GM18505 (cell line): ENCODE measurements at regions not wholly inside any gene's neighbourhood (a gene's known extent, or its start where the extent isn't known, plus 50 kb on each side); places are given as distances from the start of the nearest gene placed in this dataset.

Source experiments
- ATAC-seq: cut with Tn5 transposase; IDR thresholded peaks from one replicate; pipeline ENCODE4 v1.9.1; 2021; ENCODE audit not compliant: unreplicated experiment
- POLR2A ChIP-seq: IDR thresholded peaks from 4 replicates; pipeline ENCODE4 v1.6.1; 2011; ENCODE audit warnings: borderline replicate concordance; ENCODE audit not compliant: insufficient read depth, insufficient read length; ENCODE audit errors: extremely low read depth

DNA sequence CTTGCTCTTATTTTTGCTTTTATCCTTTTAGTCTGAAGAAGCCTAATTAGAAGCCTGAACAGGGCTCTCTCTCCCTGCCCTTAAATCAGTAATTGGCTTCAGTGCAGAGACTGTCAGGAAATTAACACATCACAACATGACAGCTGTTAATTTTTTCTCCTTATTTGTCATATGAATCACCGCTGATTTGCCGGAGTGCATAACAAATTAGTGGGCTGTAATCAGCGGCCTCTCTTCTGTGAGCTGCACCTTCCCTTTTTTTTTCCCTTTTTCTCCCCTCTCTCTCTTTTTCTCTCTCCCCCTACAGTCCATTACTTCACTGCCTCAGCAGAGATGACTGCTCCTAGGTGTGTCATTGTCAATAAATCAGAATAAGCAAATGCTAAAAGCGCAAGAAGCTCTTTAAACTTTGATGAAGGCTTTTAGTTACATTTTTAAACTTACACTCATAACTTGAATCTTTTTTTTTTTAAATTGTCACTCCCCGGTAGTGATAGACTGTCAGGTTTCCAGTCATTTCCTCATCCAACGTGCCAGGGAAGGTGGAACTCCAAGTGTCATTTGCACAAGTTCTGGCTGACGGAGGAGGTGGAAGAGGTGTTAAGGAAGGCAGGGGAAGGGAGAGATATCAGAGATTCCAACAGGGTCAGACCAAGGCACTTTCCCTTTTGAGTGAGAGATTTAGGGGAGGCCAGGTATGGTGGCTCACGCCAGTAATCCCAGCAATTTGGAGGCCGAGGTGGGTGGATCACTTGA is 197.1 kb upstream of the TSHZ3 start:
- ATAC-seq = no peak

DNA sequence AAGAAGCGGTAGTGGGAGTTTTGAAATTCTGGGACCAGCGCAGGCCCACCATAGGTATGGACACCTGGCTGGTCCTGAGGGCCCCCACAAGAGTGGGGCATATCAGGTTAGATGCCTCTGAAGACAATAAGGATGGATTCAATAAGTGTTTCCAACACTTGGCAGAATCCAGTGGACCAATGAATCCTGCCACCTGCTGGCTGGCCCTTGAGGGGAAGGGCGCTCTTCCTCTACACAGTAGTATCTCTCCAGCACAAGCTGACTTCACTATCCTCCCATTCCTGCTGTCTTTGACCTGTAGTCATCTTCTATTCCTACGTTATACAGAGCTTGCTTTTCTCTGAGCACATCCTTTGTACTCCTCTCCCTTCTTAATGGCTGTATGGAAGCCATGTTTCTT is 199.7 kb upstream of the TSHZ3 start:
- no peak for ATAC-seq
- TF ChIP-seq POLR2A = no peak

More for the DNA sequence above, 197.1 kb upstream of the TSHZ3 start:
- TF ChIP-seq POLR2A = no peak

DNA sequence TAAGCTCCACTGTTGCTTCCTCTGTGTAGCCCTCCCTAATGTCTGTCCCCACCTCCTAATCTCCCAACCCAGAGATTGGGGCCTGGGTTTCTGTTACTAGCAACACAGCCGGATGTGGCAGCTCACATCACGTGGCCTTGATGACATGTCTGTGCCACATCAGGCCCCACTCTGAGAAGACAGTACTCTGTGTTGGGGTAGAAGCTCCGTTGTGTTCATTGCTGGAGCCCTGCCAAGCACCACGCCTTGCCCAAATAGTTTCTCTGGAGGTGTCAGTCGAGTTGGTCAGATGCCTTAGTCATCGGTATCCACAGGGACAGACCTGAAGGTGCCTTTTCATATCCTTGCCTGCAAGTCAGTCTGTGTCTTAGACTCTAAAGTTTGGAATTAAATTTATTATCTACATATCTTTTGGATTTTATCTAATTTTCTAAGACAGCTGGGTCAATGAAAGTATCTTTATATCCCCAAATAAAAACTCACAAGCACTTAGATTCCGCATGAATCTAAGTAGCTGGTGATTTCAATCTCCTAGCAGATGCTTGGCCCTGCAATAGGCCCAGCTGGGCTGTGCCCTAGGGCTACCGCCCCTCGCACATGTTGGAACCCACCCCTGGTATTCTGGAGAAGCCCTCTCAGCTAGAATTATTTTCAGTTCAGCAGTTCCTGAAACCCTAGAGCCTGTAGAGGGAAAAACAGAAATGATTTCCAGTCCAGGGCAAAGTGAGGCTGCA is 204.0 kb upstream of the TSHZ3 start:
- no peak for TF ChIP-seq POLR2A
- no peak for ATAC-seq

DNA sequence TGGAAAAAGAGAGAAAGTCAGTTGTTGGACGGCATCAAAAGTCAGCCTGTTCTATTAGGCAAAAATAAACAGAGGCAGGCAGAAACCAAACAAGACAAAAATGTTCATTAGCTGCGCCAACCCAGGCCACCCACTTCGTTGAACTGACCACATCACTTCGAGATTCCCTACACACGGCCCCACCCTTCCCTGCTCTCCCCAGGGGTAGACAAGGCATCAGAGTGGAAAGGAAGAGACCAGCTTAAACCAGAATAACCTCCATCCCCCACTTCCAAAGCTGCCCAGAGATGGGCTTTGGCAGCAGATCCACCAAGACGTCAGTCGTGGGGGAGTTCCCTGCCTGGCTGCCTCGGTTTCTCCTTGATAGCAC is 204.6 kb upstream of the TSHZ3 start:
- TF ChIP-seq POLR2A = no peak
- ATAC-seq = no peak

DNA sequence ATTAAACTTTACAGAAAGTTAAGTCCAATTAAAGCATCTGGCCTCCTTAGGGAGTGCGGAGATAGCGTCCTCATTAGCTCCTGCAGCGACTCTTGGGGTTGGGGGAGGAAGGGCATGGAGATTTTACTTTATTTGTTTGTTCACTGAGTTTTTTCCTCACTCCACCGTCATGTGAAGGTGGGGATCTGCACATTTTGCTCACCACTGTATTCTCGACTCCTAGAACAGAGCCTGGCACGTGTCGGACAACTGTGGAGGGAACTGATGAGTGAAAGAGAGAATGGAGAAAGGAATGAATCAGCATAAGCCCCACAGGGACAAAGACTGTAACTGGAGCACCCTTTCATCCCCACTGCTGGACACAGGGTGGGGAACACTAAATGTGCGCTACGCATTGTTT is 205.1 kb upstream of the TSHZ3 start:
- TF ChIP-seq POLR2A = no peak
- ATAC-seq = no peak

DNA sequence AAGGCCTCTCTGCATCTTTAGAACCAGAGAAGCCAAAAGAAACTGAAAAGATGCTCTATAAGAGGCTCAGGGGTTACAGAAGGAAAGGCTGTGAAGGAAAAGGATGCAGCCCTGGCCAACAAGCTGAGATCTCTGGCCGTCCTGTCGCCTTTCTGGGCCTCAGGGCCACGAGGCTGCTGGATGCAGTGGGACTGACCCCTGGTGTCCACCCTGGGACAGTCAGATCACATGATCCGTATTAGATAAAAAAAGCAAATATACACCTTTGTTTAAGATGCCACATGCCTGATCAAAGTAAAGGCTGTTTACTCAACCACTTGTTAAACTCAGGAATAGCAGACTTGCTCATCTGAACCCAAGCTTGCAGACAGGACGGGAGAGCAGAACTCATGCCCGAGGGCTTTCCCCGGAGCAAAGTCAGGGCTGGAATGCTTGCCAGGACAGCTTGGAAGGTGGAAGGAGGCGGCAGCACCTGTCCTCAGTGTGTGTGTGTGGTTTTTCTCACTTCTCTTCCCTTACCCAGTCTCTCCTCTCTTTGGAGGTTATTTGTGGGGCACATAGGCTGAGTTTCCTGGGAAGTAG is 206.5 kb upstream of the TSHZ3 start:
- ATAC-seq = no peak

DNA sequence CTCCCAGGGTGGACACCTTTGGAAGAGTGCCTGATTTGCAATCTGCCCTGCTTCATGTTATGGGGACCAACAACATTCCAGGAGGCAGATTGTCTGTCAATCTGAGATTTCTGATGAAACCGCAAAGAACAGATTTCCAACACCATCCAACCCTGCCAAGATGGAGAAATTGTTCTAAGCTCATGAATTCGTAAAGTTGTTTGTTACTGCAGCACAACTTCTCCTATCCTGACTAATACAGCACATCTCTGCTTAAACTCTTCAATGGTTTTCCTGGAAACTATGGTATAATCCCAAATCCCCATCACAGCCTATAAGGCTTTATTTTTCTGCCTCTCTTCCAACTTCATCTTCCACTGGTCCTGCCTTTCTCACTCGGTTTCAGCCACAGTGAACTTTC is 210.3 kb upstream of the TSHZ3 start:
- no peak for ATAC-seq
- no peak for TF ChIP-seq POLR2A

More for the DNA sequence above, 206.5 kb upstream of the TSHZ3 start:
- TF ChIP-seq POLR2A = no peak

DNA sequence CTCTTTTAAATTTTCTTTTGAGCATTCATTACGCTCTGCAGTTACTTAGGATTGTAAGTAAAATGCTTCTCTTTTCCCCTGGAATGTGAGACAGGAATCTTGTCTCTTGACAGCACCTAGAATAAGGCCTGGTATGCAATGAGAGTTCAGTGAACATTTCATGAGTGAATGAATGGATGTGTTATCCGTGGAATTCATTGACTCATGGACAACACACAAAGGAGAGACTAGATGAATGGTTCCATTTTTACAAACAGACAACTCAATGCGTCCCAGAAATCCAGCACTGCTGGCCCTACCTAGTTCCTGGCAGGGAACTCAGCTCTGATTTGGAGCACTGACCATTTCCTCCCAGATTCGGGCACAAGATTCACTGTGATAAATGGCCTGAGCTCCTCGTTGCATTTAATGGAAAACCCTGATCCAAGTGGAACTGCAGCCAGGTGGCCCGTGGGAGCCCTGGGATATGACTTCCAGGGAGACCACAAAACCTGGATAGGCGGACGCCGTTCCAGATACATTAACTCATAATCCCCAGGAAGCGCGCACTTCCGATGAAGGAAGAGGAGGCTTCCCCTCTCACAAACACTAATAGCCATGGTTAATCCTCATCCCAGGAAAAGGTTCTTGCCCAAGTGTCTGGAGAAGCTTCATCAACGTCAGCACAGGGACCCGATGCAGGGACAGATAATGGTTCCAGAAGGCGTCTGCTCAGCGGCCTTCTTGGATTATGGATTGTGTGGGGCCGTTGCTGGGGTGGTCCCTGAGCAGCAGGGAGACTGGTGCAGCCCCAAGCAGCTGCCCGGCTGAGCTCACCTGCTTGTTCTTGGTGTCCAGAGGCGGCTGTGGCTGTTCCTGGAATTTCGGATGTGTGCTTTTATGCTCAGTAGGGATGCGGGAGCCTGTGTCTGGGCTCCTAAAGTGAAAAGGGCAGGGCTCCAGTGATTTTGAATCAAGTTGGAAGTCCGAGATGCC is 211.1 kb upstream of the TSHZ3 start:
- ATAC-seq = no peak
- TF ChIP-seq POLR2A = no peak

DNA sequence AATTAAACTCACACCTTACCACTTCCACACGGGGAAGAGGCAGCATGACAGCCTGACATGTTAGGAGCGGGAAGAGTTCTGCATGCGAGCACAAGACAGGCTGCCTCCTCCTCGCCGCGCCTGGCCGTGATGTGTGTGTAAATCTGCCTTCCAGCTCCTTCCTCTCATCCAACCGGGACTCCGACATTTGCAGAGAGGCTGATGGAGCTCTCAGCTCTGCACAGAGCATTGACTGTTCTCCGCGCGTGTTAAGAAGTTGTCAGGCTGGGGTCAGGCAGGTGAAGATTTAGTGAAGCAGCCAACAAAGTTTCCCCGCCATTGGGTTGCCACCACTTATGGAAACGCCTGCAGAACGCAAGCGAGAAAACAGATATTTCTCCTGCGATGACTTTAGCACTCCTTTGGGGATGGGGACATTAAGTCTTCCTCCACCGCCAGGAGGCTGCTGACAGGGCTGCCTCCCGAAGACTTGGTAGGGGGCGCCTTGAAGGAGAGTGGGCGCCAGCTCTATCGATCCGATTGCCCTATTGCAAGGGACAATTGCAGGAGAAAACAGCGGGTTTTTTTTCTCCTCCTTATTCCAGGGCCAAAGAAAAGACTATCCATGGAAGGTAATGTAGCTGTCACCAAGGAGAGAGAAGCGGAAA is 213.9 kb upstream of the TSHZ3 start:
- no peak for ATAC-seq
- TF ChIP-seq POLR2A = no peak

DNA sequence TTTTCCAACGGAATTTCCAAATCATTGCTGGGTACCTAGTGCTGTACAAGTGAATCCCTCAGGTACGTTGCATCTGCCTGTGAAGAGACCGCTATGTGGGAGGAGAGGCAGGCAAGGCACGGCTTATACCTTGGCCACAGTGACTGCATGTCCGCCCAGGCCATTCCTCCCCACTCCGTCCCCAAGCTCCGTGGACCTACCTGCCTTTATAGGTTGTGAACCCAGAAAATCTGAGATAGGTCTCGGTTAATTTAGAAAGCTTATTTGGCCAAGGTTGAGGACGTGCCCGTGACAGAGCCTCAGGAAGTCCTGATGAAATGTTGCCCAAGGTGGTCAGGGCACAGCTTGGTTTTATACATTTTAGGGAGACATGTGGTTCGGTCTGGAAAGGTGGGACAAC is 218.5 kb upstream of the TSHZ3 start:
- no peak for ATAC-seq
- no peak for TF ChIP-seq POLR2A

DNA sequence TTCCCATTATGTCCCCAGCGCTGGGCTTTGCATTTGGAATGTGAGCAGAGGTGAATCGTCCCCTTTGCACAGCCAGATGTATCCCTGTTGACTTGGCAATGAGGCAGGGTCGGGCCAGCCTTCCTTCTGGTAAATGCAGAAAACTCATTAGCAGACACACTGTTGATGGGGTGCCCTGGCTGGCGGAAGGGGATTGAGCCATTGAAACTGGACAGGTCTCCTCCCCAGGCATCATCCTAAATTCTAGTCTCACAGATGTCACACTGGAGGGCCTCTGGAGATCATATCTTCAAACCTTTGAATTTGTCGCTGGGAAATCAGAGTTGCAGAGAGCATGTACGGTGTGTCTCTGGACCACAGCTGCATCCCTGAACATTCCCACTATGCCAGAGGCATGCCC is 219.5 kb upstream of the TSHZ3 start:
- no peak for TF ChIP-seq POLR2A
- ATAC-seq = no peak

DNA sequence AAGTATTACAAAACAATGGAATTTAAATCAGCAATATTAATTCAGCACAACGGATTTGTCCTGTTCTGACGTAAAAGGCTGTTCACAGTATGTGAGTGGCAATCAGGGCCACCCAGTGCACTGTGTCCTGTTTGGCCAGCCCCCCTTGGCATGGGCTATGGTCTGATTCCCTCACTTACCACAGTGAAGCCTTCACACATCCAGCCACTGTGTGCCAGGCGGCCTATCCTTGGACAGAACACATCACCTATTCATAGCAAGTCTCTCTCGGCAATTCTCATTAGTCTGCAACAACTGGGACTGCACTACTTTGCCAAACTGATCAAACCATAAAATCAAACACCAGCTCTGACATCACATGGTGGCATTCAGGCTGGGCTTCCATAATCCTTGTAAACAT is 221.5 kb upstream of the TSHZ3 start:
- no peak for ATAC-seq
- TF ChIP-seq POLR2A = no peak
